GM19455 (cell line): ENCODE measurements at regions not wholly inside any gene's neighbourhood (a gene's known extent, or its start where the extent isn't known, plus 50 kb on each side); places are given as distances from the start of the nearest gene placed in this dataset.
"Not testable (repeated sequence)": the region's sequence is repeated elsewhere in the genome, so short reads cannot be mapped to it uniquely, and the experiment has no call there.

Source experiments
- ATAC-seq: cut with Tn5 transposase; IDR thresholded peaks from one replicate; pipeline ENCODE4 v1.9.1; 2021; ENCODE audit not compliant: unreplicated experiment

DNA sequence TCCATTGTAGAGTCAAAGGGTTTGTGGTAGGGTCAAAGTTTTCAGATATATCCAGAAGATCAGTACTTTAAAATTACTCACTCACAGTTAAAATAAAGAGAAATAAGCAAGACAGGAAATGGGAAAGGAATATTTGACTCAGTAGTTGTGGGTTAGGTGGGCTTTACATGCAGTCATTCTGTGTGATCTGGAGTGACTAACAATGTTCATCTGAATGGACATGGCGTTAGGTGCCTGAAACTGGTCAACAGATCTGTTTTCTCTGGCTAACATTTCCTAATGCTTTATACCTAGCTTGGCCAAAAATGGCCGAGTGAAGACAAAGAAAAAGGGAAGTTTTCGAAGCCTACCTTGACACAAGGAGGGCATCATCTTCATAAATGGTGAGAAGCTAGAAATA is 133.4 kb upstream of the SATB1 start:
- no peak for ATAC-seq

DNA sequence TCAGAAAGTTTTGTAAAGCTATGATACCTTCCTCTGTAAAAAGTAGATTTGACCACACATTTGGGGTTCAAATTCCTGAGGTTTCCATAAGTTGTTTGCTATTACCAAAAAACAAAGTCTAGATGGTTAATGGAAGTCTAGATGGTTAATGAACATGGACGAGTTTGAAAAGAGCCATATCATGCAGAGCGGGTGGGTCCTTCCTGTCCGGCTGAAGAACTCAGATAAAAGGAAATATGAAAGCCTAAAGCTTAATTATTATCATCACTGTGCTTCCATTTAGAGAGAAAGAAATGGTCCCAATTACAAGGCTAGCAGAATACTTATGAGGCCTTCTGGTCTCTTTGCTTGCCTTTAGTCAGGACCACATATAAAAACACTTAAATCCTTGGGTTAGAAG is 132.1 kb upstream of the SATB1 start:
- ATAC-seq: no peak

DNA sequence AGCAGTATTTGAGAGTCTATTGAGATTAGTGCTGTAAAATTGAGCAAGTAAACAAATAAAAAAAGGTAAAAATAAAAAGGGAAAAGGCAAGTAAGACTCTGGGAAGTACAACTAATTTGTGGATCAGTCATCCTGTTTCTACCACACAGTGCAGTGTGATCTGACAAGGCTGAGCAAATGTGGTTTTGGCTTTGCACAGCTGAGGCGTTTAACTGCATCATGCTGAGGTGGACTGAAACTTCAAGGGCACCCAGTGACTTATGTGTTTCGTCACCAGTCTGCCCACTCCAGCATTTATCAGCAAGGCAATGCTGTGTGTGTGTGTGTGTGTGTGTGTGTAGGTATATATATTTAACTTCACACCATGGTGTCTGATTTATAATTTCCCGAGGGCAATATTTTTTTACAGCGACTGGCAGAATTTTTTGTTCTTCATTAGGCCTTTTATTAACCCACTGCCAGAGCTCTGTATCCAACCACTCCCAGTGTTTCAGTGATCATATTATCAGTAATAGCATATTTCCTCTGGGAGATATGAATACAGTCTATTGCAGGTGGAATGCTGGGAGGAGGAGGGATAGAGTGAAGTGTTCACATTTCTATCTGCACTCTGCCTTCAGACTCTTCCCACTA is 131.5 kb upstream of the SATB1 start:
- ATAC-seq: peak; percentile 50

DNA sequence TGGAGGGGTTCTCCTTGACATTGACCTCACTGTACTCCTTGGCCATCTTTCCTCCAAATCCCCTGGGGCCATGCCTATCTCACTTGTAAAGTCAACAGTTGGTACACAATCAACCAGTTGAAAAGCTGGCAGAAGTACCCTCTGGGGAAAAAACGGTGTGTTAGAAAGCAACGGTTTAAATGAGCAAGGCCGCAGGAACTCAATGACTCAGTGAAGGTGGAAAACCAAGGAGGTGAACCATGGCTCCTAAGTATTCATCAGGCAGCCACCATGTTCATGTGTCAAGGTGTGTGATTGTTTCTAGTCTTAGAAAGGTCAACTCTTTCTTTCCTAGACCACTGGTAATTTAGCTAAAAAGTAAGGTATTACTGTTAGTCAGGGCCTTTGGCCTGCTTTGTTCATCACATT is 130.9 kb upstream of the SATB1 start:
- peak; percentile 4 for ATAC-seq

DNA sequence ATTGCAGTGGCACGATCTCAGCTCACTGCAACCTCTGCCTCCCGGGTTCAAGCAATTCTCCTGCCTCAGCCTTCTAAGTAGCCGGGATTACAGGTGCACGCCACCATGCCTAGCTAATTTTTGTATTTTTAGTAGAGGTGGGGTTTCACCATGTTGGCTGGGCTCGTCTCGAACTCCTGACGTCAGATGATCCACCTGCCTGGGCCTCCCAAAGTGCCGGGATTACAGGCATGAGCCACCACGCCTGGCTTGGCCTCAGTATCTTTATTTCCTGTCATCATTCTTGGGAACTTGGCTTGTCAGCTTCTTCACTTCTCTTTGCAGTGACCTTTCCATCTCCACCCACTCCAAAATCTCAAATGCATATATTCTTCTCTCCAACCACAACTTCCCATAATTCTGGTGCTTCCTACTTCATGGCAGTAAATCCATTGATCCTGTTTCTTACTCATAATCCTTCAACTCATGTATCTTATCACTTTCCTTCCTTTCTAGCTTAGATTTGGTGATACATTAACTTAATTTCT is 127.5 kb upstream of the SATB1 start:
- ATAC-seq: not testable (repeated sequence)

DNA sequence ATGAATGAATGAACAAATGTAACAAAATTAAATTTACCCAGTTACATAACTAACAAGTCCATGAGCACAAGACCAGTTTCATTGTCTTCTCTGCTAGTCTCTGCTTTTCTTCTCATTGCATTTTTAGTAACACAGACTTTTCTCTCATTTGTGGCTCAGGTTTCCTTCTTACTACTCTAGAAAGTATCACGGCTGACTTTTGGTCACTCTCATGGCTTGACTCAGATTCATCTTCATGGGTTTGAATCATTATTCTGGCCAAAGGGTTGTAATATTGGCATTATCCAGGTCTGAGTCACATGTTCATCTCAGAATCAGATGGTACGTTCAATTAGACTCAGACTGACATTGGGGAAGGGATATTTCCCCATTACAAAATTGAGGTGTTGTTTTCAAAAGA is 121.5 kb upstream of the SATB1 start:
- no peak for ATAC-seq

DNA sequence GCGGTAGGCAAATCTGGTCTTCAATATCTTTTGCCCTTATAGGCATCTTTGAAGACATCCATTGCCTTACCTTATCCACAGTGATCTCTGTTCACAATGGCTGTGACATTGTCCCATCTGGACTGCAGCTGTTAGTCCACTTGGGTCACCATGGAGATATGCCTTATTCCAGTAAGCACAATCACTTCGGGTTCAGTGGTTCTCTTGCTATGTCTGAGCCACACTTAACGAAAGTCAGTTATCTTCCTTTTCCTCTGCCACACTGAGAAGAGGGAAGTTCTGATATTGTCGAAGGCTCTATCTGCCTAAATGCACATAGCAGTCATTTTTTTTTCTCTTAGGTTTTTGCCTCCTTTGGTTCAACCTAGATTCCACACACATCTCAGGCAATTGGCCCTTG is 119.0 kb upstream of the SATB1 start:
- no peak for ATAC-seq

DNA sequence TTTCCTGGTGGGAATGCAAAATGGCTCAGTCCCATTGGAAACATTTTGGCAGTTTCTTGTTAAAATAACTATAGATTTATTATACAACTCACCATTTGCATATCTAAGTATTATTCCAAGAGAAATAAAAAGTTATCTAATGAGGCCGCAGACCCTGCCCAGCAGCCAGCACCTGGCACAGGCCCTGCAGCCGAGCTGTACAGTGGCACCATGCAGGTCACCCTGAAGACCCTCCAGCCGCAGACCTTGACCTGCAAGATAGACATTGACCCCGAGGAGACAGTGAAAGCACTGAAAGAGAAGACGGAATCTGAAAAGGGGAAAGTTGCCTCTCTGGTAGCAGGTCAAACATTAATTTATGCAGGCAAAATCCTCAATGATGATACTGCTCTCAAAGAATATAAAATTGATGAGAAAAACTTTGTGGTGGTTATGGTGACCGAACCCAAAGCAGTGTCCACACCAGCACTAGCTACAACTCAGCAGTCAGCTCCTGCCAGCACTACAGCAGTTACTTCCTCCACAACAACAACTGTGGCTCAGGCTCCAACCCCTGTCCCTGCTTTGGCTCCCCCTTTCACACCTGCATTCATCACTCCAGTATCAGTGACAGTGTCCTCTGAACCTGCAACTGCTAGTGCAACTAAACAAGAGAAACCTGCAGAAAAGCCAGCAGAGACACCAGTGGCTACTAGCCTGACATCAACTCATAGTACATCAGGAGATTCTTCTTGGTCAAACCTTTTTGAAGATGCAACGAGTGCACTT is 113.5 kb upstream of the SATB1 start:
- no peak for ATAC-seq

DNA sequence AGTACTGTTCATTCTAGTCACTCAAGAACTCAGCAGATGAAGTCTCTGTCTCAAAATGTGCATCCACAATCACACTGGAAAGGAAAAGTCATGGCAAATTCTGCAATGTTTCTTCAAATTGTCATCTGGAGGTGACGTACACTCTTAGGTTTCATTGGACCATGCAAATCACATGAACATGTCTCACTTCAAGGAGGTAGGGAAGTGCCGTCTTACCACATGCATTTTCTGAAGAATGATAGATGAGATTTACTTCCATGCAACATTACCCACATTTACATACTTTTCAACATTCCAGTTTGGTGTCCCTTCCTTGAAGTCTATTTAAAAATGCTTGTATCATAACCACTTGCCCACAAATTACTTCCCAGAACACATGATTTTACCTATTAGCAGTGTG is 107.9 kb upstream of the SATB1 start:
- no peak for ATAC-seq

DNA sequence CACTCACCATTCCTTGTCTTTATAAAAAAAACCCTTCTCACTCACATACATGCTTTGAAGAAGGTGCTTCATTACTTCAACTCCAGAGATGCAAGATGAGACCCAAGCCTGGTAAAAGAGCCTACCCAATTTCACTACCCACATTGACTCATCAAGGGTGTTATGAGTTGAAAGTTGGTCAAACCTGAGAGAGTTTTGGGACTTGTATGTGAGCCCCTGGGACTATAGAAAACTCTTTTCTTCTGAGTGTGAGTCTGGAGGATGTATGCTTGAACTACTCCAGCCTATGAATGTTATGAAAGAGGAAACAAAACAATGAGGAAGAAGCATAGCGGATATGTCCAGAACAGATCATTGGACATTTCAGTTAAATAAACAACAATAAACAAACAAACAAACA is 106.5 kb upstream of the SATB1 start:
- peak; percentile 65 for ATAC-seq

DNA sequence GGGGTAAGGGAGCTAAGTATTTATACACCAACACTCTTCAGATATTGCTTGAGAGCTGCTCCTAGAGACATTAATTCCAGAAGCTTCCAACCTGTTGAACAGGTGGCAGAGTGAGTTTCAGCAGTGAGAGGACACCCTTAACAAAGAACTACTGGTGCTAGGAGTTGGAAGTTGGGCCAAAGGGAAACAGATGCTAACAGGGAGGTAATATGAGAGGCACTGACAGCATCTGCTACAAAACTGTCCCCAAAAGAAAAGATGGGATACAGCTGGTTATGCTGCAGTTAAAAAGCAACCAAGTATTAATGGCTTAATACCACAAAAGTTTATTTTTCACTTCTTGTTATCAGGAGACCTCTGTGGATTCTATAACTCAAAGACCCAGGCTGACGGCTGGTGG is 104.5 kb upstream of the SATB1 start:
- no peak for ATAC-seq

DNA sequence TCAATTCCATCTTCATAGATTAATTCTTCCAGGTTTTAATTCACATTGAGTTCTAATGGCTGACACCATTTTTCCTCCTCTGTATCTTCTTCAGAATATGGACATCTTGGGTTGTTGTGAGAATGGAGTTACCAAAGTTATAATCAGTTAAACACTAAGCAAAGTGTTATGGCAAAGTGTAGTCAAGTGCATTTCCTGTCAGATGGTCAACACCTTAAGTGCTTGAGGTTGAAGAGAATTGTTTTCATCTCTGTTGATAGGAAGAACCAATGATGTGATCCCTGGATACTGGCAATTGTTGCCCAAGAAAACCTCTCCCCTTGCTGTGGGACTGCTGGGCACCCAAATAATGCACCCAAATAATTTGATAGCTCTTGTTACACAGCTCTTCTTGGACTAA is 102.6 kb upstream of the SATB1 start:
- ATAC-seq: no peak

DNA sequence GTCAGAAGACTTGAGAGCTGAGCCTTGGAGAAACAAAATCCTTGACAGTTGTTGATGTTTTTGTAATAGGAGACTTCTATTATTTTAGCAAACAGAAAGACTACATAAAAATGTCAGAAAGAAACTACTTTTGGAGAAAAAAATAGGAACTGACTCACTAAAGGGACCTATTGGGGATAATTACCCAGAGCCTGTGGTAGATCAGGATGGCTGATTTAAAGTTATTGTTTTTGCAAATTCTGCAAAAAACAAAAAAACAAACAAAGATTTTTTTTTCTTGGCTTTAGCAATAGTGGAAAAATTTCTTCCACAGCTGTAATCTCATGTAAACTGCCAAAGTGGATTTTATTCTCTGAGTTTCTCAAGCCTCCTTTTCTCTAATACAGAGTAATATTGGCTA is 101.5 kb upstream of the SATB1 start:
- ATAC-seq: no peak

DNA sequence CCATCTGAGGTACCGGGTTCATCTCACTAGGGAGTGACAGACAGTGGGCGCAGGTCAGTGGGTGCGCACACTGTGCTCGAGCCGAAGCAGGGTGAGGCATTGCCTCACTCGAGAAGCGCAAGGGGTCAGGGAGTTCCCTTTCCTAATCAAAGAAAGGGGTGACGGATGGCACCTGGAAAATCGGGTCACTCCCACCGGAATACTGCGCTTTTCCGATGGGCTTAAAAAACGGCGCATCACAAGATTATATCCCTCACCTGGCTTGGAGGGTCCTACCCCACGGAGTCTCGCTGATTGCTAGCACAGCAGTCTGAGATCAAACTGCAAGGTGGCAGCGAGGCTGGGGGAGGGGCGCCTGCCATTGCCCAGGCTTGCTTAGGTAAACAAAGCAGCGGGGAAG is 91.0 kb upstream of the SATB1 start:
- not testable (repeated sequence) for ATAC-seq

DNA sequence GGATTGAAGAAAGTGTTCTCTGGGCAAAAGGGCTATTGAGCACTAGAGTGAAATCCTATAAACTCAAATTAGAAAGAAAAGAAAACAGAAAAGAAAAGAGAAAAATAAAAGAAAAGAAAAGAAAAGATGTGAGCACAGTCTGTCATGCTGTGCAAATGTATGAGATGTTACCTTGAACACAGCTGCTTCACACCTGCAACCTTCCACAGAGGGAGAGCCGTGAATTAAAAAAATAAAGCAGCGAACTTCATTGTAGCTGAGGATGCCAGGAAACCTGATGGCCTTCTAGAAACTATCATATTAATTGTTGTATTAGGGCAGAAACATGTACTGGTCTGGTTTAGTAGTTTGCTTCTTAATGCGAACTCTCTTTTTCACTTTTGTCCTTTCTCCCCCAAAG is 88.0 kb upstream of the SATB1 start:
- ATAC-seq: no peak

DNA sequence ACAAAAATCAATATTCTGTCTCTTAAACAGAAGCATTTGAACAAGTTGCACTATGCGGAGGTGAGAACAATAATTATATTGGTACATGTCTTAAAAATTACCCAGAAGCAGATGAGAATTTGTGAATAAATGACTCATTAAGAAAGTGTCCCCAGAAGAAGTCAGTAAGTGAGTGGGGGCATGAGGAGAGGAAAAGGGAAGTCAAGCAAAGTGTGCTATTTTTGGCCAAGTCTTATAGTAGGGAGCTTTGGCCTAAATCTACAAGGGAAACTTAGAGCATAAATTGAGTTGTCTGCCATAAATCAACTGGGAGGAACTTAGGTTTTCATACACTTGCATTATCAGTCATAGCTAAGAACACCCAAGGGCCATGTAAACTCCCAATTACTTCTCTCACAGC is 86.9 kb upstream of the SATB1 start:
- ATAC-seq: no peak

DNA sequence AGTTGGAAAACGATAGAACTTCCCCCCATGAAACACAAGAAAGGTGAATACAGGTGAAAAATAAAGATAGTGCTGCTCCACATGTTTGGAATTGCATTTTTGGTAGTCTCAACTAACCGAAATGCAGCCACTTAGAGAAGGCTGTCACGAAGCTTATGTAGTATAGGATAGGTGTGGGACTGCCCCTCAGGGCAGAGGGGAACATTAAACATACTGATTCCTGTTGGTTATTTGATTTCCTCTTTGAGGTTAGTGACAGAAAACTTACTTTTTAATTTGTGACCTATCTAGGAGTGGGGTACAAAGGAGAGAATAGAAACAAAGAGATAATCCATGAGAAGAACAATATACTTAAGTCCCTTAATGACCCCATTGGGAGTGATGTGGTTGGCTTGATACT is 85.8 kb upstream of the SATB1 start:
- ATAC-seq: no peak

DNA sequence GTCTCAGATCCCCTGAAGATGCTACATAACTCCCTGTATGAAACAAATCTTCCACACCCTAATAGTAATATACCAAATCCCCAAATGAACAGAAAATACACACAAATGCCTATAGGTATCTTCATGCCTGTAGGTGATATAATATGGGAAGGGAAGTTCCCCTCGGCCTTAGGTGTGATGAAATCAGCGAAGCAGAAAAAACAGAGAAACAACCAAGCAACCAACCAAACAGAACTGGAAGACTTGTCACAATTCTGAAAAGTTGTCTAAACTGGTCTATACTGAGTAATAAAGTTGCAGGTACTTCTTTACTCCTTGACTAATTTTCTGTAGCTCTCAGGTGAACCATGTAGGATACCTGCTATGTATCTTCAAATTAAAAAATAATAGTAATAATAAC is 82.2 kb upstream of the SATB1 start:
- ATAC-seq: no peak

DNA sequence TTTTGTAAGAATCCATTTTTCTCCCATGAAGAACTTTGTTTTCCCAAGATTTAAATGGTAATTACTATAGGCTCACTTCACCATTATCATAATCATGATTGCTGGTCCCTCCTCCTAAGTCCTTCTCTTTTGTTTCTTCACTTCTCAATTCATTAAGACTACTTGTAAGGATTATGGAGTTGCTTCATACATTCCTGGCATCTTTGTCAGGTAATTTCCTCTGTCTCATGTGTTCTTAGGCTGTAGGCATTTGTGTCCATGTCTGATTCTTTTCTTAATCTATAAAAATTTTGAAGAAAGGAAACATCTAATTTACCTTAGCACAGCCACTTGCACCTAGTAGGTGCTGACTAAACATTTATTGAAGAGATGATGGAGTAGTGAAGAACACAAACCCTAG is 79.9 kb upstream of the SATB1 start:
- no peak for ATAC-seq

DNA sequence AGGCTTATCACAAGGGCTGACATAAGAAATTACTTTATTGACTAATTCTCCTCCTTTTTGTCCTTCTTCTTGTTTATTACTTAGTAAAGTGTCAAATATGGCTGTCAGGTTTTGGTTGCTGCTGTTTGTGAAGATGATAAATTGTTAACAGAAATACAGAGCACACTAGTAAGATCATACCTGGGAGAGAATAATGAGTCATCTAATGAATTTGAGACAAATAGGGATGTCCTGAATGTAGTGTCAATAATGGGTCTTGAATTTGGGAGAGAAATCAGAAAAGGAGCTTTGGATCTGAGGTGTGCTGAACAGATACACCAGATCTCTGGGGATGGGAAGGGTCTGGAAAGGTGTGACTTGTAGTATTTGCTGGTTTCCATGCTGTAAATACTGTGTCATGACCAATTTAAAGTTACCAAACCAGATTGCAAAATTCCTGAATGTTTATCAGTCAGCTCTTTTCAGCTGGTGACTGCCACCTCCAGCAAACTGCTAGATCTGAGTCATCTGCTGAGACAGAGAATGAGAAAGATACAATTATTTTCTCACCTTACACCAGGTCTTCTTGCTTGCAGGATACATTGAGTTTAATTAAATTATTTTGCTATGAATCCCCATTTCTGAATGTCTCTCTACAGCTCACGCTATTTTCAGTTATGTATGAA is 76.7 kb upstream of the SATB1 start:
- ATAC-seq: no peak

DNA sequence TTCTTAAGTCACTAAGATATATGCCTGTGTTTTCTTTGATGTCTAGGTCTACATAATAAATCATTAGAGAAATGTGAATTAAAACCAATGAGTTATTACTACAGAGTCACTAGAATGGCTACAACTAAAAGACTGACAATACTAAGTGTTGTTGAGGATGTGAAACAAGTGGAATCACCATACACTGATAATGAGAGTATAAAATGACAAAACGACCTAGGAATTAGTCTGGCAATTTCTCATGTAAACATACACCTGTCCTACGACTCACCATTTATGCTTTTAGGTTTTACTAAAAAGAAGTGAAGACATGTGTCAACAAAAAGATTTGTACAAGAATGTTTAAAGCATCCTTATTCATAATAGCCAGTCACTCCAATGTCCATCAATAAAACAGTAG is 75.2 kb upstream of the SATB1 start:
- ATAC-seq: no peak

DNA sequence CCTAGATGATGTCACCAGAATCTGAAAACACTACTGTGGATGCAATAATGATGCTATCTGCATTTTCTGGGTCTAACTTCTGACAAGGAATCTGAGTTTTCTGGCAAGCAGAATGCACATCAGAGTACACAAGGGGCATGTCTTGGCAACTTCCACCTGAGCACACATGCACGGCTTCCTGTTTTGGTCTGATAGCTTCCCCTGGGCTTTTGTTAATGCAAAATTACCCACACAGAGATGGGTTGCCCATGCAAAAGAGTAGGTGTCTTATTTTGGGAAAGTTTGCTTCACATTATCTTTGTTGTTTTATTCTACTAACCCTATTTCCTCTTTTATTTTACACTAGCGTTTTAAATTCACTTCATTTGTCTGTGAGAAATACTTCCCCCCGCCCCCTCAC is 74.2 kb upstream of the SATB1 start:
- ATAC-seq: peak; percentile 66
